Panc1 (cell line): ENCODE measurements at regions not wholly inside any gene's neighbourhood (a gene's known extent, or its start where the extent isn't known, plus 50 kb on each side); places are given as distances from the start of the nearest gene placed in this dataset.

ENCODE experiments used
- ATAC-seq: fragments of 200-7000 bp; cut with Tn5 transposase; 2 replicates; pipeline ENCODE4 v1.9.1; 2020; ENCODE audit warnings: mild to moderate bottlenecking, moderate library complexity
- BruUV-seq: library from RNA; stranded (reverse); fragments of 400-500 nt; replicated peaks from 2 replicates; lab custom pipeline; 2021; lab: Mats Ljungman, UMichigan
- CTCF ChIA-PET: fragments of 300-600 bp; sonication (Branson Sonifier 250); formaldehyde crosslinking; loops from one replicate; lab custom pipeline; 2022; ENCODE audit warnings: antibody characterized with exemption; lab: Charles Lee
- POLR2A ChIA-PET: fragments of 300-600 bp; sonication (Branson Sonifier 250); formaldehyde crosslinking; loops from one replicate; lab custom pipeline; 2022; ENCODE audit warnings: antibody characterized with exemption; lab: Charles Lee
- DNase-seq: peaks from one replicate; pipeline ENCODE4 v3.0.0-alpha.2; 2010; ENCODE audit warnings: low read depth, low spot score
- H3K27ac ChIP-seq: 2 replicates; pipeline ENCODE4 v1.5.1; 2011; ENCODE audit warnings: mild to moderate bottlenecking, low read length, inconsistent platforms
- H3K27me3 ChIP-seq: fragments of 200-500 bp; sonication (Bioruptor generic); 2 replicates; pipeline ENCODE4 v1.6.0; 2014; ENCODE audit warnings: low read length, inconsistent platforms; ENCODE audit not compliant: control insufficient read depth, insufficient read depth
- H3K36me3 ChIP-seq: fragments of 200-500 bp; sonication (Bioruptor generic); 2 replicates; pipeline ENCODE4 v1.5.1; 2014; ENCODE audit warnings: inconsistent platforms, mild to moderate bottlenecking, low read length, moderate library complexity; ENCODE audit not compliant: control insufficient read depth, insufficient read depth
- H3K4me1 ChIP-seq: 2 replicates; pipeline ENCODE4 v1.5.1; 2011; ENCODE audit warnings: inconsistent platforms, mild to moderate bottlenecking, low read length, moderate library complexity; ENCODE audit not compliant: control insufficient read depth, insufficient read depth
- H3K4me3 ChIP-seq, 2 experiments: 2 replicates each; pipeline ENCODE4 v1.5.1; 2011 to 2012; ENCODE audit warnings: low read depth in 2 of 2, low read length in 2 of 2, mild to moderate bottlenecking in 2 of 2, inconsistent platforms in 1 of 2, moderate library complexity in 1 of 2
- H3K9me3 ChIP-seq: fragments of 200-500 bp; sonication (Bioruptor generic); 2 replicates; pipeline ENCODE4 v1.5.1; 2014; ENCODE audit warnings: low read depth, mild to moderate bottlenecking, inconsistent platforms, low read length, moderate library complexity; ENCODE audit not compliant: control insufficient read depth, insufficient read depth
- POLR2AphosphoS5 ChIP-seq: IDR thresholded peaks from 2 replicates; pipeline ENCODE4 v1.6.1; 2012; ENCODE audit warnings: mild to moderate bottlenecking, low read depth, low read length, moderate library complexity
- SIN3A ChIP-seq: IDR thresholded peaks from 2 replicates; pipeline ENCODE4 v1.6.1; 2012; ENCODE audit warnings: low read depth, mild to moderate bottlenecking, low read length, moderate library complexity, borderline replicate concordance; ENCODE audit not compliant: insufficient read depth
- TCF7L2 ChIP-seq: IDR thresholded peaks from 2 replicates; pipeline ENCODE4 v1.6.1; 2011; ENCODE audit warnings: mild to moderate bottlenecking, low read depth, low read length, inconsistent platforms
- in situ Hi-C: cut with HindIII; loops from 2 replicates; pipeline ENCODE4 v1.10.0; 2016; ENCODE audit warnings: low sequenced_read_pairs, low pct_unique_long_range_greater_than_20kb
- intact Hi-C: fragments of 100-400 bp; cut with micrococcal nuclease; formaldehyde crosslinking; loops from one replicate; pipeline ENCODE4 v1.10.0; 2022; ENCODE audit not compliant: unreplicated experiment
- TF ChIP-seq, protein P1 (sequence below), 2 experiments: IDR thresholded peaks; 2 replicates each; pipeline ENCODE4 v1.6.1; 2011 to 2012; ENCODE audit warnings: low read depth in 2 of 2, control low read depth in 1 of 2, low read length in 1 of 2, mild to moderate bottlenecking in 1 of 2, moderate library complexity in 1 of 2; ENCODE audit not compliant: insufficient read depth in 1 of 2
- TF ChIP-seq, protein P2 (sequence below): fragments of 450-650 bp; IDR thresholded peaks from 2 replicates; pipeline ENCODE4 v1.5.1; 2017; ENCODE audit warnings: mild to moderate bottlenecking

DNA sequence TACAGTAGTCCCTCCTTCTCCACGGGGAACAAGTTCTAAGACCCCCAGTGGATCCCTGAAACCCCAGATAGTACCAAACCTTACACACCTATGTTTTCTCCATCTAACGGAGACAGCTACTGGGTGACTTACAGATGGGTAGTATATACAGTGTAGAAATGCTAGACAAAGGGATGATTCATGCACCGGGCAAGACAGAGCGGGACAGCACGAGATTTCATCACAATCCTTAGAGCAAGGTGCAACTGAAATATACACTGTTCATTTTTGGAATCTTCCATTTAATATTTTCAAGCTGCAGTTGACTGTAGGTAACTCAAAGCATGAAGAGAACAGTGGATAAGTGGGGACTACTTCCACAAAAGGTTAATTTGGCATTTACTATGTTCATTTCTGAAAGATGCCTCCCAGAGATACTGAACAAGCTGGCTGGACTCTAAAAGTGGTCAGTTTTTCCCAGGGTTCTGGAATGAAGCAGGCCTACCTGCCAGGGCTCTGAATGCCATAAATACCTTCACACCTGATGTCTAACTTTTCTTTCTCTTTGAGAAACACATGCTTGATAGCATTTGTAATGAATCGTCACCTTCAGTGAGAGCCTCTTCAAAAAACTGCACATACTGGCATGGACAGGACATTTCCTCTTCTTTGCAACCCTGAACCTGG lies 127.7 kb upstream of the FOXN3 start:
- POLR2A ChIA-PET, result no interaction called here
- no peak for ATAC-seq
- BruUV-seq, result no TSS peak

DNA sequence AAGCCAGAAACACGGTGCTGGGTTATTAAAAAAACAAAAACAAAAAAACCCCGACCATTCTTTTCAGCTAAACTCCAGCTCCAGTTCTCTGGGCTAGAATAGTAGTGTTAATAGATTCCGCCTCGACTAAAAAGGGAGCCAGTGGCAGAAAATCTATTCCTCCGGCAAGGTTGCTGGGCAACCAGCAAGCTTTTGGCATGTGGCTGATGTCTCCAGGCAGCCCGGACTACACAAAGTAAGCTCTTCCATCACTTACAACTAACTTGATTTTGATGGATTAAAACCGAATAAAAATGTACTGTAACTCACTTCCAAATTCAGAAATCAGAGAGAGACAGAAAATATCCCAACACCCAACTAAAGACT lies 126.4 kb upstream of the FOXN3 start:
- H3K27ac ChIP-seq, result no peak overlapping the region
- H3K27me3 ChIP-seq, result no peaks in the 10 kb centered on the region
- H3K4me3 ChIP-seq, result no peak overlapping the region
- ATAC-seq, result no peak
- ChIA-PET CTCF (no interaction called here), POLR2A (no interaction called here)
- no peaks in the 10 kb centered on the region for H3K36me3 ChIP-seq
- in situ Hi-C loops (no loop called here), intact Hi-C loops (no loop called here)
- no peaks in the 10 kb centered on the region for H3K9me3 ChIP-seq
- no TSS peak for BruUV-seq
- DNase-seq, result no peak
- H3K4me1 ChIP-seq, result no peaks in the 10 kb centered on the region
- TF ChIP-seq POLR2AphosphoS5 (no peak), TCF7L2 (no peak), SIN3A (no peak)
- TF ChIP-seq, protein P1, sequence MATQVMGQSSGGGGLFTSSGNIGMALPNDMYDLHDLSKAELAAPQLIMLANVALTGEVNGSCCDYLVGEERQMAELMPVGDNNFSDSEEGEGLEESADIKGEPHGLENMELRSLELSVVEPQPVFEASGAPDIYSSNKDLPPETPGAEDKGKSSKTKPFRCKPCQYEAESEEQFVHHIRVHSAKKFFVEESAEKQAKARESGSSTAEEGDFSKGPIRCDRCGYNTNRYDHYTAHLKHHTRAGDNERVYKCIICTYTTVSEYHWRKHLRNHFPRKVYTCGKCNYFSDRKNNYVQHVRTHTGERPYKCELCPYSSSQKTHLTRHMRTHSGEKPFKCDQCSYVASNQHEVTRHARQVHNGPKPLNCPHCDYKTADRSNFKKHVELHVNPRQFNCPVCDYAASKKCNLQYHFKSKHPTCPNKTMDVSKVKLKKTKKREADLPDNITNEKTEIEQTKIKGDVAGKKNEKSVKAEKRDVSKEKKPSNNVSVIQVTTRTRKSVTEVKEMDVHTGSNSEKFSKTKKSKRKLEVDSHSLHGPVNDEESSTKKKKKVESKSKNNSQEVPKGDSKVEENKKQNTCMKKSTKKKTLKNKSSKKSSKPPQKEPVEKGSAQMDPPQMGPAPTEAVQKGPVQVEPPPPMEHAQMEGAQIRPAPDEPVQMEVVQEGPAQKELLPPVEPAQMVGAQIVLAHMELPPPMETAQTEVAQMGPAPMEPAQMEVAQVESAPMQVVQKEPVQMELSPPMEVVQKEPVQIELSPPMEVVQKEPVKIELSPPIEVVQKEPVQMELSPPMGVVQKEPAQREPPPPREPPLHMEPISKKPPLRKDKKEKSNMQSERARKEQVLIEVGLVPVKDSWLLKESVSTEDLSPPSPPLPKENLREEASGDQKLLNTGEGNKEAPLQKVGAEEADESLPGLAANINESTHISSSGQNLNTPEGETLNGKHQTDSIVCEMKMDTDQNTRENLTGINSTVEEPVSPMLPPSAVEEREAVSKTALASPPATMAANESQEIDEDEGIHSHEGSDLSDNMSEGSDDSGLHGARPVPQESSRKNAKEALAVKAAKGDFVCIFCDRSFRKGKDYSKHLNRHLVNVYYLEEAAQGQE (IDR thresholded peaks at IDR 0.05; ENCODE audit: insufficient read depth in 1 of 2, low read depth in 2 of 2, low read length in 1 of 2), result no peak
- TF ChIP-seq, protein P2, sequence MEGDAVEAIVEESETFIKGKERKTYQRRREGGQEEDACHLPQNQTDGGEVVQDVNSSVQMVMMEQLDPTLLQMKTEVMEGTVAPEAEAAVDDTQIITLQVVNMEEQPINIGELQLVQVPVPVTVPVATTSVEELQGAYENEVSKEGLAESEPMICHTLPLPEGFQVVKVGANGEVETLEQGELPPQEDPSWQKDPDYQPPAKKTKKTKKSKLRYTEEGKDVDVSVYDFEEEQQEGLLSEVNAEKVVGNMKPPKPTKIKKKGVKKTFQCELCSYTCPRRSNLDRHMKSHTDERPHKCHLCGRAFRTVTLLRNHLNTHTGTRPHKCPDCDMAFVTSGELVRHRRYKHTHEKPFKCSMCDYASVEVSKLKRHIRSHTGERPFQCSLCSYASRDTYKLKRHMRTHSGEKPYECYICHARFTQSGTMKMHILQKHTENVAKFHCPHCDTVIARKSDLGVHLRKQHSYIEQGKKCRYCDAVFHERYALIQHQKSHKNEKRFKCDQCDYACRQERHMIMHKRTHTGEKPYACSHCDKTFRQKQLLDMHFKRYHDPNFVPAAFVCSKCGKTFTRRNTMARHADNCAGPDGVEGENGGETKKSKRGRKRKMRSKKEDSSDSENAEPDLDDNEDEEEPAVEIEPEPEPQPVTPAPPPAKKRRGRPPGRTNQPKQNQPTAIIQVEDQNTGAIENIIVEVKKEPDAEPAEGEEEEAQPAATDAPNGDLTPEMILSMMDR, result no peak

More for the DNA sequence above, 127.7 kb upstream of the FOXN3 start:
- TF ChIP-seq TCF7L2 (no peak), SIN3A (no peak), POLR2AphosphoS5 (no peak)
- TF ChIP-seq, protein P2, result no peak
- TF ChIP-seq, protein P1 (IDR thresholded peaks at IDR 0.05; ENCODE audit: insufficient read depth in 1 of 2, low read depth in 2 of 2, low read length in 1 of 2), result no peak
- no peak overlapping the region for H3K27ac ChIP-seq
- intact Hi-C loops (no loop called here), in situ Hi-C loops (no loop called here)
- no peak for DNase-seq
- no peaks in the 10 kb centered on the region for H3K4me1 ChIP-seq
- no peak overlapping the region for H3K4me3 ChIP-seq
- CTCF ChIA-PET, result no interaction called here
- no peaks in the 10 kb centered on the region for H3K9me3 ChIP-seq
- H3K36me3 ChIP-seq, result no peaks in the 10 kb centered on the region
- H3K27me3 ChIP-seq, result no peaks in the 10 kb centered on the region
